ENCODE measurements at regions not wholly inside any gene's neighbourhood (a gene's known extent, or its start where the extent isn't known, plus 50 kb on each side); places are given as distances from the start of the nearest gene placed in this dataset.

DNA sequence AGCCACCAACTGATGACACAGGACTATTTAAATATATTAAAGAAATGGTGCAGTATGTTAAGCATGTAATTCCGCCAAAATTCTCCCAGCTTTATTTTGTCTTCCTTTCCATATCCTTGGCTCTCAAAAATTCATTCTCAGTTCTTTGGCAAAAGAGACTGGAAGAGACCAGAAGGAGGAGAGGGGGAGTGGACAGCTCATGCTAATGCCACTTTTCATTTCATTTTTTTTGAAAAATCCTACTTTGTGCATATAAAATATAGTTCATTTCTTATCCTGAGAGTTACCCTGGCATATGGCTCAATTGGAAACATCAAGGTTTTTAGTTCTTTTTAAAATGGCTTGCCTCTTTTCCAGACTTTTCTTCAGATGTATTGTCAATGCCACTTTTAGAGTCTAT lies 128.5 kb upstream of the VRK2 start:
- no CpG with 5 or more reads among the region's 1 CpG for WGBS (ENCODE audit: extremely low coverage, insufficient read length, low lambda C conversion rate)
- H3K4me2 ChIP-seq (ENCODE audit: insufficient read depth, insufficient read length, low read length) = no peak overlapping the region
- no peak overlapping the region for H2BK12ac ChIP-seq (ENCODE audit: insufficient read length, low read depth, low read length)
- DNase-seq = no peak
- H2BK120ac ChIP-seq (ENCODE audit: low read depth, low read length, poor library complexity, severe bottlenecking) = no peak overlapping the region
- no peaks in the 10 kb centered on the region for H3K79me2 ChIP-seq (ENCODE audit: insufficient read depth, low read length)
- no peak overlapping the region for H3K18ac ChIP-seq (ENCODE audit: insufficient read length, low read depth, low read length)
- H3K23me2 ChIP-seq (ENCODE audit: insufficient read length, low read depth, low read length, poor library complexity, severe bottlenecking) = no peaks in the 10 kb centered on the region
- TF ChIP-seq, protein P1, sequence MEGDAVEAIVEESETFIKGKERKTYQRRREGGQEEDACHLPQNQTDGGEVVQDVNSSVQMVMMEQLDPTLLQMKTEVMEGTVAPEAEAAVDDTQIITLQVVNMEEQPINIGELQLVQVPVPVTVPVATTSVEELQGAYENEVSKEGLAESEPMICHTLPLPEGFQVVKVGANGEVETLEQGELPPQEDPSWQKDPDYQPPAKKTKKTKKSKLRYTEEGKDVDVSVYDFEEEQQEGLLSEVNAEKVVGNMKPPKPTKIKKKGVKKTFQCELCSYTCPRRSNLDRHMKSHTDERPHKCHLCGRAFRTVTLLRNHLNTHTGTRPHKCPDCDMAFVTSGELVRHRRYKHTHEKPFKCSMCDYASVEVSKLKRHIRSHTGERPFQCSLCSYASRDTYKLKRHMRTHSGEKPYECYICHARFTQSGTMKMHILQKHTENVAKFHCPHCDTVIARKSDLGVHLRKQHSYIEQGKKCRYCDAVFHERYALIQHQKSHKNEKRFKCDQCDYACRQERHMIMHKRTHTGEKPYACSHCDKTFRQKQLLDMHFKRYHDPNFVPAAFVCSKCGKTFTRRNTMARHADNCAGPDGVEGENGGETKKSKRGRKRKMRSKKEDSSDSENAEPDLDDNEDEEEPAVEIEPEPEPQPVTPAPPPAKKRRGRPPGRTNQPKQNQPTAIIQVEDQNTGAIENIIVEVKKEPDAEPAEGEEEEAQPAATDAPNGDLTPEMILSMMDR (conservative IDR thresholded peaks at IDR 0.05) = no peak
- no peak overlapping the region for H2BK15ac ChIP-seq (ENCODE audit: low read depth, low read length)
- H3K27me3 Mint-ChIP-seq (ENCODE audit: low read depth) = no peaks in the 10 kb centered on the region
- no peak overlapping the region for H3K4me3 Mint-ChIP-seq
- no peak overlapping the region for H2AK5ac ChIP-seq (ENCODE audit: insufficient read length, low read length)
- H4K20me1 ChIP-seq (ENCODE audit: control insufficient read depth, insufficient read depth, insufficient read length) = no peaks in the 10 kb centered on the region
- H3K27me3 ChIP-seq (ENCODE audit: insufficient read depth, low read length) = no peaks in the 10 kb centered on the region
- no peaks in the 10 kb centered on the region for H3K9me3 ChIP-seq (ENCODE audit: control insufficient read depth, low read depth, low read length)
- no peak overlapping the region for H2BK5ac ChIP-seq (ENCODE audit: insufficient read length, low read length)
- H3K9ac ChIP-seq (ENCODE audit: extremely low read depth, insufficient read length, low read length) = no peak overlapping the region
- H4K91ac ChIP-seq (ENCODE audit: insufficient read length, low read depth, low read length) = no peak overlapping the region
- H3K4me1 ChIP-seq (ENCODE audit: insufficient read depth, low read length) = no peaks in the 10 kb centered on the region
- no peak overlapping the region for H3K14ac ChIP-seq (ENCODE audit: insufficient read depth, low read length)
- H3T11ph ChIP-seq (ENCODE audit: low read length) = no peak overlapping the region
- H4K5ac ChIP-seq (ENCODE audit: insufficient read length, low read depth, low read length) = no peak overlapping the region
- no peak overlapping the region for H2AFZ ChIP-seq (ENCODE audit: low read length)
- H3K36me3 Mint-ChIP-seq (ENCODE audit: insufficient read depth in 1 of 3, low read depth in 3 of 3) = no peaks in the 10 kb centered on the region
- H3K56ac ChIP-seq (ENCODE audit: insufficient read length, low read depth, low read length) = no peak overlapping the region
- H3K27ac Mint-ChIP-seq = no peak overlapping the region
- H3K79me1 ChIP-seq (ENCODE audit: insufficient read depth, low read depth, low read length, poor library complexity, severe bottlenecking) = no peaks in the 10 kb centered on the region
- H3K4ac ChIP-seq (ENCODE audit: low read depth, low read length) = no peak overlapping the region
- no peak overlapping the region for H4K8ac ChIP-seq (replicated peaks; ENCODE audit: insufficient read length, low read depth, low read length)
- no peak overlapping the region for H3K23ac ChIP-seq (ENCODE audit: insufficient read length, low read depth, low read length)
- no peak overlapping the region for H3K27ac ChIP-seq (ENCODE audit: insufficient read length, low read depth, low read length)
- H2BK20ac ChIP-seq (ENCODE audit: low read depth, low read length, poor library complexity, severe bottlenecking) = no peak overlapping the region
- H3K9me3 Mint-ChIP-seq = no peaks in the 10 kb centered on the region
- H3K4me1 Mint-ChIP-seq = no peaks in the 10 kb centered on the region

Measured in H9 (cell line).